Activated CD4-positive, alpha-beta T cell treated with anti-CD3 and anti-CD28 coated beads, Interleukin-2, amount 10 ng/mL, durations not matched to agents 7 days and 5 days (primary cell): ENCODE measurements at regions not wholly inside any gene's neighbourhood (a gene's known extent, or its start where the extent isn't known, plus 50 kb on each side); places are given as distances from the start of the nearest gene placed in this dataset.

Experiments used
- CTCF ChIA-PET: fragments of 350-600 bp; sonication (Branson Sonifier 250); formaldehyde crosslinking; loops from one replicate; lab custom pipeline; 2021; ENCODE audit warnings: antibody characterized with exemption; lab: Charles Lee
- POLR2A ChIA-PET: fragments of 350-600 bp; sonication (Branson Sonifier 250); formaldehyde crosslinking; loops from one replicate; lab custom pipeline; 2021; ENCODE audit warnings: antibody characterized with exemption; lab: Charles Lee
- DNase-seq: peaks from one replicate; pipeline ENCODE4 v3.0.0-alpha.2; 2020
- H3K27ac Mint-ChIP-seq: one replicate; pipeline ENCODE4 v1.8.0; 2021; ENCODE audit warnings: mild to moderate bottlenecking, moderate library complexity, mixed read lengths
- H3K27me3 Mint-ChIP-seq: one replicate; pipeline ENCODE4 v1.8.0; 2021; ENCODE audit warnings: mixed read lengths
- H3K36me3 Mint-ChIP-seq: one replicate; pipeline ENCODE4 v1.8.0; 2021; ENCODE audit warnings: low read depth, mixed read lengths
- H3K4me1 Mint-ChIP-seq: one replicate; pipeline ENCODE4 v1.8.0; 2021; ENCODE audit warnings: mixed read lengths
- H3K4me3 Mint-ChIP-seq: one replicate; pipeline ENCODE4 v1.8.0; 2021; ENCODE audit warnings: mild to moderate bottlenecking, moderate library complexity, mixed read lengths
- H3K9me3 Mint-ChIP-seq: one replicate; pipeline ENCODE4 v1.8.0; 2021; ENCODE audit warnings: mixed read lengths

DNA sequence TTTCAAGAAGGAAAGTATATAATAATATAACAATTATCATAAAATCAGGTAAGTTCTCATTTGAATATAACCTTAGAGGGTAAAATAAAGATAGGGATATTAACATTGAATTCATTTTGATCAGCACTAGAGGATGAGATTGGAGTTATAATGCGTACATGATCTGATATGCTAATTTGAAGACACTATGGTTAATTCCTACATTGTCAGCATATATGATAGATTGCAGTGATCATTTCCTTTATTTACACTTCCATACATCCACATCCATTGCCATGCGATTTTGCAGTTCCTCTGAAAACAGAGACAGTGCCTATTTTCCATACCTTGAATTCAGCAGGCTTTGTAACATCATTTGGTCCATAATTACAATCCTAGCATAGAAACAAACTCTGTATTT, 519.2 kb downstream of the CCDC85A start:
- H3K36me3 Mint-ChIP-seq: no peaks in the 10 kb centered on the region
- no peak overlapping the region for H3K4me3 Mint-ChIP-seq
- ChIA-PET CTCF (no interaction called here), POLR2A (no interaction called here)
- peaks cover 4% of the 10 kb centered on the region for H3K9me3 Mint-ChIP-seq
- no peaks in the 10 kb centered on the region for H3K27me3 Mint-ChIP-seq
- no peak overlapping the region for H3K27ac Mint-ChIP-seq
- no peak for DNase-seq
- H3K4me1 Mint-ChIP-seq: no peaks in the 10 kb centered on the region

DNA sequence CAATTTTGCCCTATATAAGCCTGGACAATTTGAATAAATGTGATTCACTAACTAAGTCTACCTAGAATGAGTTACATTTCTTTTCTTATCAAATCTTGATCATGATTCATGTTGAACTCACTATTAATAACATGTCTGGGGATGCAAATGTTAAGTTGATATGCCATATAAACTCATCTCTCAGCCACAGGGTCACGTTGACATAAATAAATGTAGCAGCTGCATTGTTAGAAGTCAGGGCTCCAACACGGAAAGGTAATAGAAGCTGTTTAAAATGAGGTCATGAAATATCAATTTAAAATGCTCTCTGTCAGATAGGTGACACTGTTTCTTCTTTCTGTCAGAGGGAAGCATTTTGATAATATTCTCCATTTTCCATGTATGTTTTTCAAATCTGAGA, 521.9 kb downstream of the CCDC85A start:
- ChIA-PET CTCF (no interaction called here), POLR2A (no interaction called here)
- peaks cover 4% of the 10 kb centered on the region for H3K9me3 Mint-ChIP-seq
- H3K27ac Mint-ChIP-seq: no peak overlapping the region
- no peak overlapping the region for H3K4me3 Mint-ChIP-seq
- no peak for DNase-seq
- H3K4me1 Mint-ChIP-seq: no peaks in the 10 kb centered on the region
- H3K36me3 Mint-ChIP-seq: no peaks in the 10 kb centered on the region
- no peaks in the 10 kb centered on the region for H3K27me3 Mint-ChIP-seq

DNA sequence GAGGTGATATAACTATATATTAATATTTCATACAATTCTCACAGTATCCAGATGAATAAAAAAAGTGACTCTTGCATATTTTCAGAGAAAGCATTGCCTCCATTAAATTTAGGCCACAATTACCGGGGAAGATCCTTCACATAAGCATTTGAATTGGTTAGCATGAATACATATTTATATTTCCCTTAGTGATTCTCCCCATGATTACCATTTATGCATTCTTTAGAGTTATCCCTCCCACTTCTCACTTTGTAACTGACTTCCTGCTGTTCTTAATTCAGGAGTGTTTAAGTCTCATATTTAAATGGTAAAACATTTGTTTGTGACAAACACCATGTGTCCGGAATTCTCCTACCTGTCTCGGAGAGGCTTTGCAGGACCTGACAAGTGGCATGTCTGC, 523.4 kb downstream of the CCDC85A start:
- Mint-ChIP-seq H3K27ac (no peak overlapping the region), H3K9me3 (no peaks in the 10 kb centered on the region), H3K36me3 (no peaks in the 10 kb centered on the region), H3K27me3 (no peaks in the 10 kb centered on the region), H3K4me1 (no peaks in the 10 kb centered on the region), H3K4me3 (no peak overlapping the region)
- ChIA-PET POLR2A (no interaction called here), CTCF (no interaction called here)
- no peak for DNase-seq

DNA sequence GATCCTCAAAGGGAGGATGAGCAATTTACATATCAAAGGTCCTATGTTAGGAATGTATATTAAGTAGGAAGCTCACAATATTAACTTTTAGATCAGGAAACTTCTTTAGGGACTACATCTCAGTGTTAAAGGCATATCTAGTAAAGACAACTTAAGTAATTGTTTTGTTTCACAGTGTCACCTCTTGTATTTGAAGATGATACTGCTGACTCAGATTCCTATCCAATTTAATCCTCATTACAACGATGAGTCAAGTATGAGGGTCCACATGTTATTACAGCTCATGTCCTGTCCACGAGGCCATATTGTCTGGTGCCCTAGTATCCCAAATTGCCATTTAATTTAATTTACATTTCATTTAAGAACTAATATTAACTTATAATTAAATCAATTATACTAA, 523.9 kb downstream of the CCDC85A start:
- ChIA-PET CTCF (no interaction called here), POLR2A (no interaction called here)

DNA sequence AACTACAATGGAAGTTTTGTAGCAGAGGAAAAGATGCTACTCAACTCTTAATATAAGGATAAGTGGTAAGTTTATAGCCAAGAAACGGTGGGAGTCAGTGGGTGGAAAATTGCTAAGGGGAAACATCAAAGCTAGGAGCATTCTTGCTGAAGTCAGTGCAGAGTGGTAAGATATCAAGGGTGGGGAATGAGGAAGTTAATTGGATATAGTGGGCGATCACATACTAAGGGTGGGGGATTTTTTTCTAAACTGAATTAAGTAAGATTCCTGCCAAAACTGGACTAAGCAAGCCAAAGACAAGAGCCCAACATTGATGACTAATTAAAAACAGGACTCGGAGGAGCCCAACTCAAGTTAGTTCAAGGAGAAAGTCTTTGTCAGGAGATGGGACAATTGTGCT, 525.4 kb downstream of the CCDC85A start:
- Mint-ChIP-seq H3K9me3 (peaks cover 3% of the 10 kb centered on the region), H3K4me1 (no peaks in the 10 kb centered on the region), H3K4me3 (no peak overlapping the region), H3K27ac (no peak overlapping the region), H3K27me3 (no peaks in the 10 kb centered on the region), H3K36me3 (no peaks in the 10 kb centered on the region)
- POLR2A ChIA-PET: no interaction called here
- DNase-seq: no peak
- CTCF ChIA-PET: no interaction called here

More for the DNA sequence above, 523.9 kb downstream of the CCDC85A start:
- H3K4me3 Mint-ChIP-seq: no peak overlapping the region
- H3K4me1 Mint-ChIP-seq: no peaks in the 10 kb centered on the region
- no peak overlapping the region for H3K27ac Mint-ChIP-seq
- H3K9me3 Mint-ChIP-seq: no peaks in the 10 kb centered on the region
- no peaks in the 10 kb centered on the region for H3K36me3 Mint-ChIP-seq
- no peak for DNase-seq
- H3K27me3 Mint-ChIP-seq: no peaks in the 10 kb centered on the region

DNA sequence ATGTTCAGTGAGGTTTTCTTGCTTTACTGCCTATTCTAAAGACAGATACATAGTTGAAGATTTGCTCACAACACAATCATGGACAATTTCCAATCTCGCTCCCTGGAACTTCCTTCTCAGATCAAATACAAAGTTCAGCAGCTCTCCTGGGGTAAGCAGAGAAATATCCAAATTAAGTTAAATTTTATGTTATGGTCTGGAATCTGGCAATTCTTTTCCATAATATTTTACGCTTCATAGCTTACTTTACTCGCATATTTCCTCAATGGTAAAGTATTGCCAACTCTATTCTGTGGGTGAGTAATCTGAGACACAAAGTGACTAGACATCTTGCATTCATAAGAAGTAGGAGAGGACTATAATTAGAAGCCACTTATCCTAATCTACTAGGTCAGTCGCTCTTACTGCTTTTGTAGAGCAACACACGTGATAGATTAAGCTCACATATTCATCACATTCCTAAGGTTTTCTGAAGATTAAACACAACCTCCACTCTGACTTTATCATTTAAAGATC, 529.4 kb downstream of the CCDC85A start:
- Mint-ChIP-seq H3K27me3 (no peaks in the 10 kb centered on the region), H3K4me1 (no peaks in the 10 kb centered on the region), H3K9me3 (peaks cover 3% of the 10 kb centered on the region), H3K4me3 (no peak overlapping the region), H3K36me3 (no peaks in the 10 kb centered on the region), H3K27ac (no peak overlapping the region)
- ChIA-PET POLR2A (no interaction called here), CTCF (no interaction called here)
- no peak for DNase-seq

DNA sequence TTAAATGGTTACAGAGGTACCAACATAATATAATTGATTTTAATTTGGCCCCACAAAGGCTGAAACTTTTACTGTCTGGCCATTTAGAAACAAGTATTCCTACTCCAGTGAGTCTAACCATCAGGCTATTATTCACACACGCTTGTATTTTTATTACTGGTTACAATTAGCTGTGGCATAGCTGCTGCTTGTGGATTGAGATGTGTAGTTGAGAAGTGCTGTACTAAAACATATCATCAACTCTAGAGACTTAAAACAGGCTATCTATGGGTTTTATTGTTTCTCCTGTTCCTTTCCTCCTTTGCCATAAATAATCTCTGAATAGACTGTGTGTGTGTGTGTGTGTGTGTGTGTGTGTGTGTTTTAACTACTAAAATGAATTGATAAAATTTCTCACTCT, 530.2 kb downstream of the CCDC85A start:
- Mint-ChIP-seq H3K27me3 (no peaks in the 10 kb centered on the region), H3K27ac (no peak overlapping the region), H3K4me3 (no peak overlapping the region), H3K9me3 (peaks cover 3% of the 10 kb centered on the region), H3K36me3 (no peaks in the 10 kb centered on the region), H3K4me1 (no peaks in the 10 kb centered on the region)
- CTCF ChIA-PET: no interaction called here
- POLR2A ChIA-PET: no interaction called here
- no peak for DNase-seq

DNA sequence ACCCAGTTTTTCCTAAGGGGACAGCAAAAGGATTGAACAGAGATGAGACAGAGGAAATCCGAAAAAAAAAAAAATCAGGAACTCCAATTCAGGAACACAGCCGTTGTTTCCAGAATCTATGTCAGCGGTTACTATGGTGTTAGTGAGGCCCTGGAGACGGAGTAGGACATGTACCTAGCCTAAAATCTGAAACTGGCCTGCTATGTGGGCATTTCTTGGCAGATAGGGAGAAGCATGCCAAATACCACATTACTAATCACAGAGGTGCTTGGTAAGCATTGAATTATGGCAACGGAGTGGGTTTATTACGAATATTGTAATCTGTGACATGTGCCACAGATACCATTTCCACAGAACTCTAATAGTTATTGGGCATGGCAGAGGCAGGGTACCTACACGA, 530.6 kb downstream of the CCDC85A start:
- Mint-ChIP-seq H3K36me3 (no peaks in the 10 kb centered on the region), H3K4me1 (no peaks in the 10 kb centered on the region), H3K27ac (no peak overlapping the region), H3K27me3 (no peaks in the 10 kb centered on the region), H3K9me3 (peaks cover 3% of the 10 kb centered on the region), H3K4me3 (no peak overlapping the region)
- ChIA-PET POLR2A (no interaction called here), CTCF (no interaction called here)
- no peak for DNase-seq

DNA sequence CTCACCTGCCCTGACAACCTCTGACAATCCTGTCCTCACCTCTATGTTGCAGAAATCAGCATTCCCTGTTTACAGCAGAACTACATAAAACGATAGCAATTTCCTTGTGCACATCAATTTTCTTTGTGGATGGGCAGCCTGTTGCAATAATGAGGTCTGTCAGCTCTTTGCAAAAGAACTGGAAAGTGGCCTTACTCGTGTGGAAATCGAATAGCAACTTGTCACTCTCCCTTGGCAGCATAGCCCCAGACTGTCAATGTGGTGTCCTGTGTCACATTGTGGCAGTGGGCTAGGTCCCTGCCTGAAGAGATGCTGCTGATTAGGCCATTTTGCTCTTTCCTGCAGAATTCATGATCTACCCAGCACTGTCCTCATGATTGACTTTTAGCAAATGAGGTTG, 531.9 kb downstream of the CCDC85A start:
- no peak for DNase-seq
- no peaks in the 10 kb centered on the region for H3K27me3 Mint-ChIP-seq
- H3K4me3 Mint-ChIP-seq: no peak overlapping the region
- ChIA-PET CTCF (no interaction called here), POLR2A (no interaction called here)
- H3K27ac Mint-ChIP-seq: no peak overlapping the region
- H3K36me3 Mint-ChIP-seq: no peaks in the 10 kb centered on the region
- peaks cover 5% of the 10 kb centered on the region for H3K9me3 Mint-ChIP-seq
- H3K4me1 Mint-ChIP-seq: no peaks in the 10 kb centered on the region

DNA sequence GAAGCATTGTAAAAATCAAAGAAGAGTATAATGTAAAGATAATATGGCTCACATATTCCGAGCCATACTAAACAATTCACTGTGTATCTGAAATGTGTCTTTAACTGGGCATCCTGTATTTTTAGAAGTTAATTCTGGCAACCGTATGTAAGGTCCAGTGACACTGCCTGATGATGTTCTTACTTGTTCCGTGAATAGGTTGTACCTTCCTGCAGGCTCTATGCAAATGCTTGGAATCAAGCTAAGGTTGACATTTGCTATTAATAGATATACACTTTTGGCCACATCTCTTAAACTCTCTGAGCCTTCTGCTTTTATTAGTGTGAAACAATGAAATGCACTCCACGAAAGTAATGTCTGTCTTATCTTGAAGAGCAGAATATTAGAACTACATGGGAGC, 534.6 kb downstream of the CCDC85A start:
- H3K36me3 Mint-ChIP-seq: no peaks in the 10 kb centered on the region
- ChIA-PET POLR2A (no interaction called here), CTCF (no interaction called here)
- H3K9me3 Mint-ChIP-seq: peaks cover 5% of the 10 kb centered on the region
- H3K27ac Mint-ChIP-seq: no peak overlapping the region
- H3K4me1 Mint-ChIP-seq: no peaks in the 10 kb centered on the region
- no peaks in the 10 kb centered on the region for H3K27me3 Mint-ChIP-seq
- H3K4me3 Mint-ChIP-seq: no peak overlapping the region
- no peak for DNase-seq

DNA sequence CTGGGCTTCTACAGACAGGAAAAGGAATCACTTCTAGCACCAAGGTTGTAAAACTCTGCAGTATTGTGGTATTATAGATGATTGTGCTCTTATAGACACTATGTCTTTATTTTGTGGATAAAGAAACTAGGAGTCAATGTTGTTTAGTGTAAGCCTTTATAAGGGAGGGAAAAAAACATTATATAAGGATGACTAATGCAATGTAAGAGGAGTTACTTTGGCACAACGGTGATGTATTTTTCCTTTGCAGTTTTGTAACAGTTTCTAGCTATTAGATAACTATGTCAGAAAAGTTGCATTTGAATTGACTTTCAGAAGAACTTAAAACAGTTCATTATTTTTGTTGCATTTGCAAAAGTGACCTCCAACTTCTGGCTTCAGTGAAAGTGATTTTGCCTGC, 545.4 kb downstream of the CCDC85A start:
- Mint-ChIP-seq H3K9me3 (peaks cover 9% of the 10 kb centered on the region), H3K27ac (no peak overlapping the region)
- CTCF ChIA-PET: no interaction called here

DNA sequence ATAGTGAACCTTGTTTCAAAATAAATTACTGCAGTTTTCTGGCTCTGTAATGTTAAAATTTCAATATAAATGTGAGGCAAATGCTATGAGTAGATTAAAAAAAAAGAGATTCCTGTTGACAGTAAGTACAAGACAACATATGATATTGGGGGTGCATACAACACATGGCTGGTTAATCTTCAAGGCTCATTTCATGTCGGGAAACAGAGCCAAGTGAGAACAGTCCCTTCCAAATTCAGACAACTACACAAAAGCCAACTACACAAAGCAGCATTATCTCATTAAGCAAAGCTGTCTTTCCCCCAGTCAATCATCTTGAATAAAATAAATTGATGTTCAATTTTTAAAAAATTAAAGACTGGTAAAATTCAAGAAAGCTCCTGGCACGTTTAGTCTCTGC, 549.2 kb downstream of the CCDC85A start:
- Mint-ChIP-seq H3K36me3 (no peaks in the 10 kb centered on the region), H3K27ac (no peak overlapping the region), H3K9me3 (peaks cover 15% of the 10 kb centered on the region), H3K4me3 (no peak overlapping the region), H3K27me3 (no peaks in the 10 kb centered on the region), H3K4me1 (no peaks in the 10 kb centered on the region)
- ChIA-PET CTCF (interaction anchor here (1.5 kb wide), 1 partner anchor 18 kb away, joined by 3 read pairs; no protein-coding TSS in a partner anchor), POLR2A (no interaction called here)
- no peak for DNase-seq

More for the DNA sequence above, 545.4 kb downstream of the CCDC85A start:
- POLR2A ChIA-PET: no interaction called here
- no peak overlapping the region for H3K4me3 Mint-ChIP-seq
- no peaks in the 10 kb centered on the region for H3K36me3 Mint-ChIP-seq
- H3K27me3 Mint-ChIP-seq: no peaks in the 10 kb centered on the region
- H3K4me1 Mint-ChIP-seq: no peaks in the 10 kb centered on the region
- DNase-seq: no peak

DNA sequence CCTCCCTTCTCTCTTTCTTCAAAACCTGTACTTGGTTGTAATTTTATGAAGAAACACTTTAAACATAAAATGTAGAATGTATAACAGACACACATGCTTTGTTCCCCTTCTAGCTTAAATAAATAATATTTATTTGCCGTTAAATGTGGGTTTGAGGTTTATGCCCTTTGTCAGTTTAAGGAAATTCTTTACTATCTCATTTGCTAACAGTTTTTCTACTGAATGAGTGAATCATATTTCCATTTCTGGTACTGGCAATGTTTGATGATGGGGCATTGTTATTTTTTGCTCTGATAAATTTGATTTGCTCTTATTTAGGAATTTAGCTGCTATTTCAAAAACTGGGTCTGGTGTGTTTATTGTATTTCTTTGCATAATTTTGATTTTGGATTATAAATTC, 555.6 kb downstream of the CCDC85A start:
- Mint-ChIP-seq H3K4me3 (no peak overlapping the region), H3K36me3 (no peaks in the 10 kb centered on the region), H3K27me3 (no peaks in the 10 kb centered on the region), H3K9me3 (peaks cover 6% of the 10 kb centered on the region), H3K27ac (no peak overlapping the region), H3K4me1 (no peaks in the 10 kb centered on the region)
- ChIA-PET POLR2A (no interaction called here), CTCF (no interaction called here)
- DNase-seq: no peak

DNA sequence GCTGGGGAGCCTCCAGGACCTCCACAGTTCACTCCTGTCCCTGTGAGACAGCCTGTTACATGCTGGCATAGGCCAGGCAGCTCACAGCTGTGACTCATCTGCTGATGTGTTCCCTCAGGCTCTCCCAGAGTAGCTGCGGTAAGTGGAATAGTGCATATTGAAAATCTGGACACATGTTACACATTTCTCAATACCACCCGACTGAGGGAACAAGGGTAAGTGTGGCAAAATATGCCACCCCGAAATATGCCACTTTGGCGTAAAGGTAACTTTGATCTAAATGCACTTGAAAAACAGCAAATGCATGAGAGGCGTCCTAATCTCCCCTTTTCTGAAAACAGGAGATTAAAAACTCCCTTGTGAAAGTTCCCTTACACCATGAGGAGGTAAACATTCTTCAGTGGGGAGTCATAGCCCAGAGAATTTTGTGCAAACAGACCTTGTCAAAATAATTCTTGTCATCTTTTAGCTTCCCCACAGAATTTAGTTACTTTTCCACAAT, 557.9 kb downstream of the CCDC85A start:
- ChIA-PET POLR2A (no interaction called here), CTCF (no interaction called here)
- Mint-ChIP-seq H3K4me3 (no peak overlapping the region), H3K9me3 (no peaks in the 10 kb centered on the region), H3K27ac (no peak overlapping the region), H3K4me1 (no peaks in the 10 kb centered on the region), H3K36me3 (no peaks in the 10 kb centered on the region), H3K27me3 (no peaks in the 10 kb centered on the region)
- no peak for DNase-seq
